ENCODE measurements at regions not wholly inside any gene's neighbourhood (a gene's known extent, or its start where the extent isn't known, plus 50 kb on each side); places are given as distances from the start of the nearest gene placed in this dataset.

DNA sequence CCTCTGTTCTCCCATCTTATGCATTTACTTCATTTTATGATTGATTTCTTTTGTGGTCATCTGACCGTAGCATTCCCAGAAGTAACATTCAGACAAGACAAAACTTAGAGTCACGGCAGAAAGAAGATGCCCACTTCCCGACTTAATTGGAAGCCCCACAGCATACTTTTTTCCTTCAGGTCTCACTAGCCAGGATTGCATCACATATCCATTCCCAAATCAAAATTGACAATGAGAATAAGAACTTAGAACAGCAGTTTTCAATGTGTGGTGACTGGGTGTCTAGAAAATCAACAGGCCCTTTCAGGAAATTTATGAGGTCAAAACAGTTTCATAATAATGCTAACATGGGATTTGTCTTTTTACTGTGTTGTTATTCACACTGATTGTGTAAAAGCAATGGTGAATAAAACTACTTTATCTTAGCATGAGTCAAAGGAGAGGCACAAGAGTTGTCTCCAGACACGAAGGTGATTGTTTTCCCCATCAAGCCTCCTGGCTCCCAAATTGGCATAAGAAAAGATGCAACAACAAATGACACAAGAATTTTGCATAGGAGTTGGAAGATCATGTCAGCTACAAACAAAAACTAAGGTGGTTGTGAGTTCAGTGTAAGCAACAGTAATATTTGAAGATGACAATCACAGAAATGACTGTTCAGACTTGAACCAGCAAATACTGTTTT lies 493.9 kb downstream of the HTR7 start:
- in situ Hi-C loops (cut with HindIII; ENCODE audit: low pct_unique_long_range_greater_than_20kb, low sequenced_read_pairs): no loop called here
- no peak for DNase-seq (ENCODE audit: low read depth, low spot score)

DNA sequence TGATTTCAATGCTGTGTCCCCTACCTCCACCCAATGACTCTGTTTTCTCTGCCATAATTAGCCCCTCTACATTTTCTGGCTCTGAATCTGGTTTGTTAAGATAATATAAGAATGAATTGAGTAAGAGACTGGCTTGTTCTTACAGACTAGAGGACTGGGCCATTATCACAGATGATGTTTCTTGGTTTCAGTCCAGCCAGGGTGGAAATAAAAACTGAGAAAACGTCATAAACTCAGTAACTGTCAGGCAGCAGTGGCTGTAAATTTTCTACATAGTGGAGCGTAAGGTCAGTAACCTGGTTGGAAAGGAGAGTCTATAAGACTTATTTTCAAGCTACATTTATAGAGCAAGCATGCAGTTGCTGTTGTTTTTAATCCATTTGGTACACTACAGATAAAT lies 485.4 kb downstream of the HTR7 start:
- in situ Hi-C loops (cut with HindIII; ENCODE audit: low pct_unique_long_range_greater_than_20kb, low sequenced_read_pairs): no loop called here

DNA sequence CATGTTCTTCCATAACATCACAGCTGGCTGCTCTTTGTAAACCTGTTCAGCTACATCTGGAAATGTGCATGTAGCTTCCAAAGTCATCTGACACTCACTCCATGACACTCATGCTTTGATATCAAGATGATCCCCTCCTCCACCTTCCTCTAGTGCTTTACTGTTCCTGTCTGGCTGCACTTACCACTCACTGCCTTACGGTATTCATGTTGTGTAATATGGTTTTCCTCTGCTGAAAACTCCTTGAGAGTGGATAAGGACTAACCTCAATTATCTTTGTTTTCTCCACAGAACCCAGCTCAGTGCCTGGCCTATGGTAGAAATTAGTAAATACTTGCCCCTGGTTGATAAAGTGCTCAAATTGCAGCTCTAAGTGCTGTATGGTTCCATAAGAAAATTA lies 483.9 kb downstream of the HTR7 start:
- no peak for DNase-seq (ENCODE audit: low read depth, low spot score)
- in situ Hi-C loops (cut with HindIII; ENCODE audit: low pct_unique_long_range_greater_than_20kb, low sequenced_read_pairs): no loop called here

More for the DNA sequence above, 485.4 kb downstream of the HTR7 start:
- DNase-seq (ENCODE audit: low read depth, low spot score): no peak

DNA sequence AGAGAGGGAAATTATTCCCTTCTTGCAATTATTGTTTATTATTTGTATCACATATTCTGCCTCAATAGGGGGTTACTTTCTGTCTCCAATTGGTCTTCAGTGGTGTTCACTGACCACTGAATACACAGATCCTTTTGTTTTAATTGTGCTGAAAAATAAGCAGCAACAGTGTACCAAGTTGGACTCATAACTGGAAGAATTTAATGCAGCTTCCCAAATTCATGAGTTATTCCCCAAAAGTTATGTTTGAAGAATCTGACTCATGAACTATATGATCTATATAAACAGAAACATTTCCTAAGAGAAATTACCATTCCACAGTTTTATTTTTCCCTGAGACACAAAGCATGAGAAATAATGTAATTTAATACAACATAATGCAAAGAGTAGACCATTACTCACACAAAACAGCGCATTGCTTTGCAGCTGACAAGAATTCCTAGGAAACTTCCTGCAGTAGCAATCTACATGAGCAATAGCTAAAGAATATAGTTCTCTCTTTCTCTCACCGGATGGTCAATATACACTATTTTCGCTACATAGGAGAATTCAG lies 479.2 kb downstream of the HTR7 start:
- in situ Hi-C loops (cut with HindIII; ENCODE audit: low pct_unique_long_range_greater_than_20kb, low sequenced_read_pairs): no loop called here
- no peak for DNase-seq (ENCODE audit: low read depth, low spot score)

DNA sequence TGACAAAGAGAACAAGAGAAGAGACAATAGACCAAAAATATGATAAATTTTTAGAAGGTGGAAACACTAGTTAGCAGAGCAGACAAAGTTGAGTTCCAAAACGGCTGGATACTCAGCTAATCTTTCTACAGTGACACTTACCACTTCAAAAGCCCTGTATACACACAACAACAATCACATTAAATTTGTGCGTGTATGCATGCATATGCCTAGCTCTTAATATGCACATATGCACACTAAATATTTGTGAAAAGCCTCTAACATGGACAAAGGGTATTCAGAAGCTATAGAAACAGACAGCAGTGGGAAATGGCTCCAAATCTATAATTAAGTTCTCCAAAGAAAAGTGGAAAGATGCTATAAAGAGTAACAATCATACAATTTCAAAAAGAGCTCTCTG lies 476.4 kb downstream of the HTR7 start:
- in situ Hi-C loops (cut with HindIII; ENCODE audit: low pct_unique_long_range_greater_than_20kb, low sequenced_read_pairs): no loop called here
- no peak for DNase-seq (ENCODE audit: low read depth, low spot score)

DNA sequence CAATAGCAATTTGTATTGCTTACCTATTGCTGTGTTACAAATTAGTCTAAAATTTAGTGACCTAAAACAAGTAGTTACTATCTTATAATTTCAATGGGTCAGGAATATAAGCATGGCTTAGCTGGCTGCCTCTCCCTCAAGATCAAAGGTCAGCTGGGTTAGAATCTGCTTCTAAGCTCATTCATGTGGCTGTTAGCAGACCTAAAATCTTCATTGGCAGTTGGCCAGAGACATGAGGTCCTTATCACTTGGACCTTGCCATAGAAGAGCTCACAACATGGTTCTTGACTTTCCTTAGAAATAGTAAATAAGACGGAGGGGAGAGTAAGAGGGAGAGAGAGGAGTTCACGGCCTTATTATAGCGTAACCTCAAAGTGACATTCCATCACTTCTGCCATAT lies 468.0 kb downstream of the HTR7 start:
- in situ Hi-C loops (cut with HindIII; ENCODE audit: low pct_unique_long_range_greater_than_20kb, low sequenced_read_pairs): no loop called here
- DNase-seq (ENCODE audit: low read depth, low spot score): no peak

DNA sequence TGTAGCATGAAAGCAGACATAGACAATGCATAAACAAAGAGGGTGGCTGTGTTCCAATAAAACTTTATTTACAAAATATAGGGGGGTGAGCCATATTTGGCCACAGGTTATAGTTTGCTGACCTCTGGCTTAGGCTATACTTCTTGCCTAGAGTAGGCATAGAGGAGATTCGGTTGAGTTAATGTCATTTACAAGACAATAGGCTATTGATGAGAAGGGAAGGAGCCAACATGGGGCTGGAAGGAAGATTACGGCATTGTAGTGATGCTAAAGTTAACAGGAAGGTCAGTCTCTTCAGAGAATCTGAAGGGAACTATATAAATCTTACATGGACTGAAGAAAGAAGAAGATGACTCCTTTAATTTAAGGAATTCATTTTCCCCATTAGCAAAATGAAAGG lies 463.5 kb downstream of the HTR7 start:
- in situ Hi-C loops (cut with HindIII; ENCODE audit: low pct_unique_long_range_greater_than_20kb, low sequenced_read_pairs): no loop called here
- no peak for DNase-seq (ENCODE audit: low read depth, low spot score)

DNA sequence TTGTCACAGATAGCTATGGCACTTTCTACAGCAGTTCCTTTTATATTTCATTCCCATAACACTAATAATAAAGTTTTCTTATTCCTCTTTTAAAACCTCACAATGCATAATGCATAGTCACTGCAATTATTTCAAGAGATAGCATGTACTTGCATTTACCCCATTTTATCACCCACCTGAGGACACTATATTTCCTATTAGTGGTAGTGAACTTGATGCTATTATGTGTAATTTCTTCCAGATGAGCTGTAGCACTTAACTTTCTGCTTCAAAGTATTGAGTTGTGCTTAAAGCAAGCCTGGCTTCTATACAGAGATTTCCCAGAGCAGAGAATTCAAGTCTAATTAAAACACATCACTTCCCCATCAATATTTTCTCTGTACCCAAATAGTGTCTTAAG lies 461.1 kb downstream of the HTR7 start:
- no peak for DNase-seq (ENCODE audit: low read depth, low spot score)
- in situ Hi-C loops (cut with HindIII; ENCODE audit: low pct_unique_long_range_greater_than_20kb, low sequenced_read_pairs): no loop called here

DNA sequence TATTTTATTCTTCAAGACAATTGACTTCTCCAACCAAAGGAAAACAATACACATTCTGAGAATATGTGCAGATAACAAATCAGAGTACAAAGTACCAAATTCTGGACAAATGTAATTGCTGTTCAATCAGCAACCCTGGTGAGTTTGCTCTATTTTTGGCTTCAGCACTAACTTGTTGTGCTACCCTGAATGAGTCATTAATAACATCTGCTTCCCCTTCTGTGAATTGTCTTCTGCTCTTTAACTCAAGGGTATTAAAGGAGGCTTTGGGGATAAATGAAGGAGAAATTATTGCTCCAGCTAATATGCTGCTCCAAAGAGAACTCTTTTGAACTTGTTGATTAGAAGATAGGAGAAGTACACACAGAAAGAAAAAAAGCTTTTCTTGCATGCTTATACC lies 459.3 kb downstream of the HTR7 start:
- no peak for DNase-seq (ENCODE audit: low read depth, low spot score)
- in situ Hi-C loops (cut with HindIII; ENCODE audit: low pct_unique_long_range_greater_than_20kb, low sequenced_read_pairs): no loop called here

DNA sequence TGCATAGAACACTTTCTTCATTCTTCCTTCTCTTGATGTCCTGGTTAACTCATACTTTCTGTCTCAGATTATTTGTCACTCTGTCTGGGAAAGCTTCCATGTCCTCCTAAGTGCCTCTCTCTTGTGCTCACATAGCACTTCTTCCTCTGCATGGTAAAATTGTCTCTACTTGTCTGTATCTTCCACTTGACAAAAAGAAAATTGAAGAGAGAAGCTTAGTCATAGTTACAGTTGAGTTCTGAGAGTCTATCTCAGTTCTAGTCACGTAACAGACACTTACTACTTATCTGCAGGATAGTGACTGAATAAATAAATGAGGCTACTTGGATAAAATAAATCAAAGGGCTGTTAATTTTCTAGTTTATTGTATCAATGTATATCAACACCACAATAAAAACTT lies 458.1 kb downstream of the HTR7 start:
- in situ Hi-C loops (cut with HindIII; ENCODE audit: low pct_unique_long_range_greater_than_20kb, low sequenced_read_pairs): no loop called here
- DNase-seq (ENCODE audit: low read depth, low spot score): no peak

DNA sequence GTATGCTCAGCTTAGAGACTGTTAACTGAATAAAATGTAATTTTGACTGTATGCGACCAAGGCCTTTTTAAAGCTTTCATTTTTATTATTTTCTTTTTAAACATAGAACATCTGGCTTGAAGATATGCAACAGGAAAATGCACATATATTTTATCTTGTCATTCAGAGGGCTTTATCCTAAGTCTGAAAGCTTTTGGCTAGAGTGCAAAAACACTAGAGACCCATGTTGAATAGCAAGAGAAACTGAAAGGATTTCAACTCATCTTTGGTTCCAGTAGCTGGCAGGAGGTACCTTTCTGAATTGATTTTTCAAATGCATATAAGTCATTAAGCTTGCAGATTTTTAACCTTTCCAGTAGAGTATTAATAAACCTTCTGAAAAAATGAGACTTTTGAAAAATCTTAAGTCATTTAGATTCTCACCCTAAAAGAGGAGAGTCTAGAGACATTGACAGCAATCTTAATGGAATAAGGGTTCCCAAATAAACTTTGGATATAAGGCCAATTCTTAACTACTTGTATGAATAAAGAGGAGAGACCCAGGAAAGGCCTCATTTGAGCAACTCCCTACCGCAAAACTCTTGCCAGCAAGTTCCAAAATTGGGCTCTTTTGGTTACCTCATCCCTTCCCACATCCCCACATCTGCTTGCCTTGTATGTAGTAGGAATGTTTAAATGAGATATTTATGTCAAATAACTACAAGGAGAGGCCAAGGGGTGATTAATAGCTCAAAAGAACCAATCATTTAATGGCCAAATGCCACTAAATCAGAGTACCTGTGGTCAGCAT lies 454.4 kb downstream of the HTR7 start:
- DNase-seq (ENCODE audit: low read depth, low spot score): no peak
- in situ Hi-C loops (cut with HindIII; ENCODE audit: low pct_unique_long_range_greater_than_20kb, low sequenced_read_pairs): no loop called here

DNA sequence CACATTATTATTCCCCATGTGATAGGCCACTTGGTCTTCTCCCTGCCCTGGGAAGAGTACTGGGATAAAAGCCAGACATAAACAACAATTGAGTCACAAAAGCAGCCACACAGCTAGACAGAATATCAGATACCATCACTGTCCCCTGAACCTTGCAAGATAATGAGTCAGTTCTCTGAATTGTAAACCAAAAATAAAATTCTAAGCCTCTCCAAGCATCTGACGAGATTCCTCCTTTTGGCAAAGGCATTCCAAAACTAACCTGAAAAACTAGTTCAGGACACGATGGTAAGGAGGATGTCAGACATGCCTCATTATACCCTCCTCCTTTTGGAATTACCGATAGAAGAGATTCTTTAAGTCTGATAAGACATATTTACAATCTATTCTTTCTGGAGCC lies 450.7 kb downstream of the HTR7 start:
- DNase-seq (ENCODE audit: low read depth, low spot score): no peak
- in situ Hi-C loops (cut with HindIII; ENCODE audit: low pct_unique_long_range_greater_than_20kb, low sequenced_read_pairs): no loop called here

DNA sequence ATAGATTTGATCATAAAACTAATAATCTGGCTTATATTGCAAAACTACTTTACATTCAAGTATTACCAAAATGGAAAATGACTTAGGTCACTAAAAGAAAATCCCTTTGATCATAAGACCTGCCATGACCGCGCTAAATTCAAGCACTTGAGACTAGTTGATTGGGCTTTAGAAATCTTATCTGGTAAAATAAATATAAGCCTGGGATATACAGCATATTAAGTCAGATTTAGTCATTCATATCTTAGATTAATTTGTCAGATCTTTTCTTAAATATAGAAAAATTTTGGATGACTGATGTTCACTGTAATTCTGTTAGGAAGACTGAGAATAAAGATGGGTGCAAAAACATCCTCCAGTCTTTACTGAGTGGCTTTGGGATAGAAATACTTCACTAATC lies 450.0 kb downstream of the HTR7 start:
- no peak for DNase-seq (ENCODE audit: low read depth, low spot score)
- in situ Hi-C loops (cut with HindIII; ENCODE audit: low pct_unique_long_range_greater_than_20kb, low sequenced_read_pairs): no loop called here

DNA sequence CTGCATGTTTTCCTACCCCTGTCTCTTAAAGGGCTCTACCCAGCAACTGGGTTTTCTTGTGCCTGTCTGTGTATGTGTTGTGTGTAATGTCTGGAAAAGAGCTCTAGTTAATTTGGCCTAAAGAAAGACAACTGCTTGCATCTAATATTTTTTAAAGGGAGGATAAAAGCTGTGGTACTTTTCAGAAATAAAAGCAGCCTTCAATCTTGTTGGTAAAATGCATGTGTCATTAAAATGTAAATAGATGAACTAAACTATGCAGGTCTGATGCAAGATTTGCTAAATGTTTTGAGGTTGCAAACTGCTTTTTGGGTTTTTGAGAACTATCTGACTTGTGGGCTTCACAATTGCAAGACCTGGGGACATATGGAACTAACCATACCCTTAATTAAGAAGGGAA lies 445.3 kb downstream of the HTR7 start:
- in situ Hi-C loops (cut with HindIII; ENCODE audit: low pct_unique_long_range_greater_than_20kb, low sequenced_read_pairs): no loop called here
- DNase-seq (ENCODE audit: low read depth, low spot score): no peak

DNA sequence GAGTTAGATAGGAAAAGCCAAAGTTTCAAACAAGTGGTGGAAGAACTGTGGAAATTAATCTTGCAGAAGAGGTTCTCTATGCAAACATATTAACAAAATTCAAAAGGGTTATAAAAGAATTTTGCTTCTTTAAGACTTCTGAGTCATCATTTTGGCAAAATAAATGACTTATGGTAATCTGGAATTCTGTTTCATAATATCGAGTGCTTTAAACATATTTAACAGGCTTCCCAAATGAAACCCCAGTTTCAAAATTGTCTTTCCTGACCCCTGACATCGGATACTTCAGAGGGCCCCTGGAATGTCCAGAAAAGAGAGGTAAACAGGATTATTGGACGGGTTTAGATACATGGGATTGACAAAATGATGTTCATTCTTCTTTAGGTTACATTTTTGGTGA lies 444.6 kb downstream of the HTR7 start:
- DNase-seq (ENCODE audit: low read depth, low spot score): no peak
- in situ Hi-C loops (cut with HindIII; ENCODE audit: low pct_unique_long_range_greater_than_20kb, low sequenced_read_pairs): no loop called here

DNA sequence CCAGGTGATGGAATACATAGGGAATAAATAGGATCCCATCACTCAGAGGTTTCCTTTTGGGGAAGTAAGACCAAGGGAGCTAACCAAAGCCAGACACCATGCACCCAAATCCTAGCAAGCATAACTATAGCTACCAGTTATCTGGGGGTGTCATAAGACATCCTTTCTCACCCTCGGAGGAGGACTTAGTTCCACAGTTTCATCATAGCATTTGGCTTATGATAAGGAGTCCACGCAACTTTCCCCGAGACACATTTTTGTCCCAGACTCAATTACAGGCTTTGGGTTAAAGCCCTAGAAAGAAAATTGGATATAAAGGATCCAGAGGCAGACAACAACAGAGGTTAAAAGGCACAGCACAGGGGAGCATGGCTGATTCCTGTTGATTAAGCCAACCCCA lies 442.9 kb downstream of the HTR7 start:
- DNase-seq (ENCODE audit: low read depth, low spot score): no peak
- in situ Hi-C loops (cut with HindIII; ENCODE audit: low pct_unique_long_range_greater_than_20kb, low sequenced_read_pairs): no loop called here

DNA sequence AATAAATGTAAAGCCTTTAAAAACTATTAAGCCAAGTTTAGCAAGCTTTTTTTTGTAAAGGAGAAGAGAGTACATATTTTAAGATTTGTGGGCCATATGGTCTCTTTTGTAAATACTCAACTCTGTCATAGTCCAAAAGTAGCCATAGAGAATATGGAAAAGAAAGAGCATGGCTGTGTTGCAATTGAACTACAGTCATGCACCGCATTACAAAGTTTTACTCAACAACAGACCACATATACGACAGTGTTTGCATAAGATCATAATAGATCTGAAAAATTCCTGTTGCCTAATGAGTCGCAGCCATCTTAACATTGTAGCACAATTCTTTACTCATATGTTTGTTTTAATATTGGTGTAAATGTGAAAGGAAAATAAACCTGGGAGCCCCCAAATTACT lies 440.8 kb downstream of the HTR7 start:
- in situ Hi-C loops (cut with HindIII; ENCODE audit: low pct_unique_long_range_greater_than_20kb, low sequenced_read_pairs): no loop called here
- no peak for DNase-seq (ENCODE audit: low read depth, low spot score)

DNA sequence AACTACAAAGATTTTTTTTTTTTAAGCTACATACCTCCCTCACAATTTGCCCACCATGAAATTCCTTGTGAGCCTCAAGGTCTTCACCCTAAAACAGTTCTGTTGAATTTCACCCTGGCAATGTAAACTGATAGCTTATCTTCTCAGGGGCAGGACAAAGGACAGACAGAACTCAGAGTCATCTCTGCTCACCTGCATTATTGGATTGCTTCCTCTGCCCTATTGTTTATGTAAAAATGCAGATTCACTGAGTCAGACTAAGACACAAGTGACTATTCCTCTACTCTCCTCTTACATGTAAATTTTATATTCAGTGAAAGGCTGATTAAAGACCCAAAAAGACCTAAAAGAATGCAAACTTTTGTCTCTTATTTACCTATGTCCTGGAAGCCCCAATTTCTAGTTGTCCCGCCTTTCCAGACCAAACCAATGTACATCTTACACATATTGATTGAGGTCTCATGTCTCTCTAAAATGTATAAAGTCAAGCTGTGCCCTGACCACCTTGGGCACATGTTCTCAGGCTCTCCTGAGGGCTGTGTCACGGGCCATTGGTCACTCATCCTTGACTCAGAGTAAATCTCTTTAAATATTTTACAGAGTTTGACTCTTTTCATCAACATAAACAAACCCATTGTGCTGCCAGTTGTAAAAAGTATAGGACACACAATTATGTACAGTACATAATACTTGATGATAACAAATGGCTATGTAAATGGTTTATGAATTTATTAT lies 440.2 kb downstream of the HTR7 start:
- DNase-seq (ENCODE audit: low read depth, low spot score): no peak
- in situ Hi-C loops (cut with HindIII; ENCODE audit: low pct_unique_long_range_greater_than_20kb, low sequenced_read_pairs): no loop called here
